WERI-Rb-1 (cell line): ENCODE measurements at regions not wholly inside any gene's neighbourhood (a gene's known extent, or its start where the extent isn't known, plus 50 kb on each side); places are given as distances from the start of the nearest gene placed in this dataset.

Experiments
- DNase-seq: peaks from one replicate; pipeline ENCODE4 v3.0.0-alpha.2; 2020
- H3K27ac ChIP-seq: fragments of 250-450 bp; sonication (Bioruptor Pico); 2 replicates; pipeline ENCODE4 v1.5.1; 2020; ENCODE audit warnings: mild to moderate bottlenecking, moderate library complexity
- H3K27me3 ChIP-seq: fragments of 250-450 bp; sonication (Bioruptor Pico); 2 replicates; pipeline ENCODE4 v1.5.1; 2021; ENCODE audit warnings: mild to moderate bottlenecking, low read depth, moderate library complexity; ENCODE audit not compliant: insufficient read depth, severe bottlenecking
- H3K36me3 ChIP-seq: fragments of 250-450 bp; sonication (Bioruptor Pico); 2 replicates; pipeline ENCODE4 v1.5.1; 2020; ENCODE audit warnings: mild to moderate bottlenecking, moderate library complexity
- H3K4me3 ChIP-seq: 2 replicates; pipeline ENCODE4 v1.5.1; 2011; ENCODE audit warnings: low read depth, mild to moderate bottlenecking, control low read depth, low read length
- H3K9me3 ChIP-seq: fragments of 250-450 bp; sonication (Bioruptor Pico); 2 replicates; pipeline ENCODE4 v1.5.1; 2021; ENCODE audit warnings: mild to moderate bottlenecking, moderate library complexity; ENCODE audit not compliant: severe bottlenecking
- TF ChIP-seq, protein P1 (sequence below): IDR thresholded peaks from 2 replicates; pipeline ENCODE4 v1.5.1; 2011; ENCODE audit warnings: low read depth, mild to moderate bottlenecking, control low read depth, inconsistent platforms, low read length

DNA sequence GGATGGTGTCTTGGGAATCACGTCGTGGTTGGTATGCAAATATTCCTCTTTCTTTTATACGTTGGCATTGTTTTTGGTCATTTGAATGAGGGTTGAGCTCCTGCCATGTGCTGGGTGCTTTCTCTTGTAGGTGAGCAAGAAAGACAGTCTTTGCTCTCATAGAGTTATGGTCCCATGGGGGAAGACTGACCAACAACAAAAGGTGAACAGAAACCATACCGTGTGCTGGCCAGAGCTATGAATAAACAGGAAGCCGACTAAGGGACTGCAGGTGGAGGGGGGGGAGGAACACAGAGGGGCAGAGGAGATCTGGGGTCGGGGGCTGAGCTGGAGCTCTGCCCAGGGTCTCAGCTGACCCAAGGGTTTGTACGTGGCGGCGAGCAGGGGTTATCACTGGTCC, 245.3 kb downstream of the CTTN start:
- Histone ChIP-seq H3K36me3 (no peaks in the 10 kb centered on the region), H3K27ac (peak overlapping the region; percentile 37), H3K4me3 (no peak overlapping the region), H3K27me3 (no peaks in the 10 kb centered on the region), H3K9me3 (no peaks in the 10 kb centered on the region)
- TF ChIP-seq, protein P1, sequence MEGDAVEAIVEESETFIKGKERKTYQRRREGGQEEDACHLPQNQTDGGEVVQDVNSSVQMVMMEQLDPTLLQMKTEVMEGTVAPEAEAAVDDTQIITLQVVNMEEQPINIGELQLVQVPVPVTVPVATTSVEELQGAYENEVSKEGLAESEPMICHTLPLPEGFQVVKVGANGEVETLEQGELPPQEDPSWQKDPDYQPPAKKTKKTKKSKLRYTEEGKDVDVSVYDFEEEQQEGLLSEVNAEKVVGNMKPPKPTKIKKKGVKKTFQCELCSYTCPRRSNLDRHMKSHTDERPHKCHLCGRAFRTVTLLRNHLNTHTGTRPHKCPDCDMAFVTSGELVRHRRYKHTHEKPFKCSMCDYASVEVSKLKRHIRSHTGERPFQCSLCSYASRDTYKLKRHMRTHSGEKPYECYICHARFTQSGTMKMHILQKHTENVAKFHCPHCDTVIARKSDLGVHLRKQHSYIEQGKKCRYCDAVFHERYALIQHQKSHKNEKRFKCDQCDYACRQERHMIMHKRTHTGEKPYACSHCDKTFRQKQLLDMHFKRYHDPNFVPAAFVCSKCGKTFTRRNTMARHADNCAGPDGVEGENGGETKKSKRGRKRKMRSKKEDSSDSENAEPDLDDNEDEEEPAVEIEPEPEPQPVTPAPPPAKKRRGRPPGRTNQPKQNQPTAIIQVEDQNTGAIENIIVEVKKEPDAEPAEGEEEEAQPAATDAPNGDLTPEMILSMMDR, result no peak
- no peak for DNase-seq

DNA sequence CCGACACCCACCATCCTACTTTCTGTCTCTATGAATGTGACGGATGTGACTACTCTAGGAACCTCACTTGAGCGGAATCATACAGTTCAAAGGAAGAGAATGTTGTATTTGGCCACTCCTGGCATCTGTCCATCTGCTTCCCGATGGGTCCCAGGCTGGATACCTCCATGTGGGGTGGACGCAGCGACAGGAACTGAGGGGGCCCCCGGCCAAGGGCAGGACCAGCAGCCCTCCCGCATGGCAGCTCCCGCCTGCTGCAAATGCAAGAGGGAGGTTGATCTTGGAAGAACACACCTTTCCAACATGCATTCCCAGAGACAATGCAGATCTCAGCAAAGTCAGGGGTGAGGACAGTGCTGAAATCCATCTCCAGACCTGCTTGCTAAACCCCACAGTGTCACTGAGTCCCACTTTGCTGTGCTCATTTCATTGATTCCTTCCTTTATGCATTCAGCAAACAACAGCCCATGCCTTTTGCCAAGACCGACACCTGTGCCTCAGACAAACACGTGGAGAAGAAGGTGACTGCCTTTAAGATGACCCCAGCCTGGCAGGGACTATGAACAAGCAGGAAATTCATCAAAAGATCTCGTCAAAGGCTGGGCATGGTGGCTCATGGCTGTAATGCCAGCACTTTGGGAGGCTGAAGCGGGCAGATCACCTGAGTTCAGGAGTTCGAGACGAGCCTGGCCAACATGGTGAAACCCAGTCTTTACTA, 246.2 kb downstream of the CTTN start:
- Histone ChIP-seq H3K4me3 (no peak overlapping the region), H3K36me3 (no peaks in the 10 kb centered on the region), H3K27me3 (no peaks in the 10 kb centered on the region), H3K27ac (no peak overlapping the region), H3K9me3 (no peaks in the 10 kb centered on the region)
- DNase-seq, result no peak
- TF ChIP-seq, protein P1, result no peak

DNA sequence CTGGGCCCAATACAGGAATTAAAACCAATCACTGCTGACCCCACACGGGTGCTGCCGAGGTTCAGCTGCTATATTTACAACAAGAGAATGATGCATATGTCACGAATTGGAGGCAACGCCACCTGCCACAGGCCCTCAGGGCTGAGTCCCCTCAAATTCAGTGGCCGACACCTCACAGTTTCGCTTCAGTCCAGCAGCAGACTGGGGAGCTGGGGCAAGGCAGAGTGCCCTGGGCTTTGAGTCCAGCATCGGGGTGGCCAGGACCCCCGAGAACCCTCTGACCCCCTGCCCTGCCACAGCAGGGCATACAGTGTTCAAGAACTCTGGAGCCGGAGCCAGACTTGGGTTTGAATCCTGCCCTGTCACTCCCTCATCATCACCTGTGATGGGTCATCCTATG, 247.2 kb downstream of the CTTN start:
- H3K27me3 ChIP-seq, result no peaks in the 10 kb centered on the region
- no peaks in the 10 kb centered on the region for H3K9me3 ChIP-seq
- H3K36me3 ChIP-seq, result no peaks in the 10 kb centered on the region
- H3K4me3 ChIP-seq, result no peak overlapping the region
- DNase-seq, result no peak
- TF ChIP-seq, protein P1, result no peak
- no peak overlapping the region for H3K27ac ChIP-seq

DNA sequence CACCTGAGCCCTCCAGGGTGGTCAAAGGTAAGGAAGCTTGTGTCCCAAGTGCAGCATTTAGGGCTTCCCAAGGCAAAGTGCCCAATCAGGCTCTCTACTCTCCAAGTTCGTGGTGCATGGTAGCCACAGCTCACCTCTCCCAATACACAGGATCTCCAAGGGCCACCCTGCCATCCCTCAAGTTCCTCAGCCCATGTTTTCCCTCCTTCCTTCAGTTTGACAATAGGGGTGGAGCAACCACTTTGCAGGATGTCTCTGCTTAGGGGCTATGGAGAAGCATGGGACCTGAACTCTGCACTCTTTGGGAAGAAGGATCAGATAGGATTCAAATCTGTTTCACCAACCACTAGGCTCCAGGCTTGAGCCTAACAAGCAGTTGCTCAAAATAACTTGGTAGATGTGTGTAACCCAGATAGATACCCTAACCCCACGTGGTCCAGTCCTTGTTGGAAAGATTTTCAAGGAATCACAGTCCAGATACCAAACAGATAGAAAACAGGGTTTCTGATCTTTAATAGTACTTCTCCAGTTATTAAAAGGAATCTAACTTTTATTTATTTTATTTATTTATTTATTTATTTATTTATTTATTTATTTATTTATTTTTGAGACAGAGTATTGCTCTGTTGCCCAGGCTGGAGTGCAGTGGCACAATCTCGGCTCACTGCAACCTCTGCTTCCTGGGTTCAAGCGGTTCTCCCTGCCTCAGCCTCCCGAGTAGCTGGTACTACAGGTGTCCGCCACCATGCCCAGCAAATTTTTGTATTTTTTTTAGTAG, 248.1 kb downstream of the CTTN start:
- H3K36me3 ChIP-seq, result no peaks in the 10 kb centered on the region
- H3K27ac ChIP-seq, result no peak overlapping the region
- no peak overlapping the region for H3K4me3 ChIP-seq
- no peak for DNase-seq
- TF ChIP-seq, protein P1, result no peak
- no peaks in the 10 kb centered on the region for H3K9me3 ChIP-seq
- H3K27me3 ChIP-seq, result no peaks in the 10 kb centered on the region

DNA sequence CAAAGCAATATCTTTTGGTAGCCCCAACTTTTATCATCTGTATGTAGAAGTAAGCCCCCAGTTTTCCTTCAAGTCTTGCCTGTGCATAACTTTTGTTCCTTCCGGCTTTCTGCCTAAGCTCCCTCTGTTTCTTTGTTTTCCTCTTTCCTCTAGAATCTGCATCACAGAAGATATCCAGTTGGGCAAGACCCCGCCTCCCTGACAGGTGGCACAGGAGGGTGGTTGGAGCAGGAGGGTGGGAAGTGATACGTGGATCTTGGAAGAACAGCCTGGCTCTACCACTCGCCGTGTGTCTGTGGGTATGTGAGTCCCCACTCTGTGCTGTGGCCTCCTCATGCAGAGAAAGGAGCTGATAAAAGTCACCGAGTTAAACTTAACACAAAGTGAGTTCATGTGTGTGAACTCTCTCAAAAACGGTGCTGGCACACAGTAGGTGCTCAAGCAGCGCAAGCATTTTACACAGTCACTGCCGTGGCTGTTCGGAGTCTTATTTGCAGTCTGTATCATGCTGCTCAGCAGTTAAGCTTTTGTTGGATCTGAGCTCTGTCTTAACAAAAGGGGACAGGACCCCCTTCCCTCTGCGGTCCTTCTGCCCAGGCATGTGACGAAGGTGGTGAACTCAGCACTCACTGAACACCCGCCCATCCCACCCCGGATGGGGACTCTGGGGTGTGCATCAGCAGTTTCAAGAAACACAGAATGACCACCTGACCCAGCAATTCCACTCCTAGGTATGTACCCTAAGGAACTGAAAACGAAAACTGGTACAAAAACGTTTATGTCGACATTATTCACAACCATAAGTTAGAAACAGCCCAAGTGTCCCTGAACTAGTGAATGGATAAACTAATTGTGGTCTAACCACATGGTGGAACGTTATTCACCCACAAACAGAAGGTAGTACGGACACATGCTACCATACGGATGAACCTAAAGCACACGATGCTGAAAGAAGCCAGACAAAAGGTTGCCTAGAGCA, 249.1 kb downstream of the CTTN start:
- H3K27ac ChIP-seq, result no peak overlapping the region
- H3K9me3 ChIP-seq, result no peaks in the 10 kb centered on the region
- no peak overlapping the region for H3K4me3 ChIP-seq
- H3K36me3 ChIP-seq, result no peaks in the 10 kb centered on the region
- TF ChIP-seq, protein P1, result no peak
- no peak for DNase-seq
- no peaks in the 10 kb centered on the region for H3K27me3 ChIP-seq
